NAMALWA (cell line): ENCODE measurements at regions not wholly inside any gene's neighbourhood (a gene's known extent, or its start where the extent isn't known, plus 50 kb on each side); places are given as distances from the start of the nearest gene placed in this dataset.
"Not testable (repeated sequence)": the region's sequence is repeated elsewhere in the genome, so short reads cannot be mapped to it uniquely, and the experiment has no call there.

ENCODE experiments used
- DNase-seq: peaks from one replicate; pipeline ENCODE4 v3.0.0-alpha.2; 2015; ENCODE audit warnings: low spot score

GRCh38 chr10:42187501-42188195 is 450.7 kb downstream of the ZNF33B start:
- not testable (repeated sequence) for DNase-seq

GRCh38 chr10:42177793-42178689 is 460.3 kb downstream of the ZNF33B start:
- not testable (repeated sequence) for DNase-seq

GRCh38 chr10:42177077-42177792 is 461.1 kb downstream of the ZNF33B start:
- DNase-seq: no peak

- no peak for DNase-seq
Observed at GRCh38 chr10:42150428-42151061, 487.8 kb downstream of the ZNF33B start.

GRCh38 chr10:42149722-42150427 is 488.5 kb downstream of the ZNF33B start:
- no peak for DNase-seq

- no peak for DNase-seq
Observed at GRCh38 chr10:42149027-42149700, 489.2 kb downstream of the ZNF33B start.

GRCh38 chr10:42146165-42146564 is 492.2 kb downstream of the ZNF33B start:
- not testable (repeated sequence) for DNase-seq

- not testable (repeated sequence) for DNase-seq
Observed at GRCh38 chr10:42138023-42138422, 500.3 kb downstream of the ZNF33B start.

GRCh38 chr10:42113158-42113450 is 525.3 kb downstream of the ZNF33B start:
- DNase-seq: no peak

GRCh38 chr10:42112331-42113157 is 525.8 kb downstream of the ZNF33B start:
- no peak for DNase-seq

- no peak for DNase-seq
Observed at GRCh38 chr10:42111661-42112330, 526.6 kb downstream of the ZNF33B start.

GRCh38 chr10:42111076-42111475 is 527.3 kb downstream of the ZNF33B start:
- no peak for DNase-seq
